Upper lobe of left lung (tissue), 4 donors: ENCODE measurements at regions not wholly inside any gene's neighbourhood (a gene's known extent, or its start where the extent isn't known, plus 50 kb on each side); places are given as distances from the start of the nearest gene placed in this dataset.

Source experiments
- POLR2A ChIP-seq, 4 donors: fragments of 450-650 bp; IDR thresholded peaks; one replicate each; pipeline ENCODE4 v1.5.1; 2016 to 2017; ENCODE audit warnings: antibody characterized with exemption in 4 of 4, mild to moderate bottlenecking in 2 of 4
- TF ChIP-seq, protein P1 (sequence below), 6 experiments: fragments of 450-650 bp in 4 of 6; fragments of 200-600 bp in 2 of 6; sonication (generic) in 2 of 6; IDR thresholded peaks; one replicate each; pipeline ENCODE4 v1.5.1; 2016 to 2019; ENCODE audit warnings: antibody characterized with exemption in 6 of 6

DNA sequence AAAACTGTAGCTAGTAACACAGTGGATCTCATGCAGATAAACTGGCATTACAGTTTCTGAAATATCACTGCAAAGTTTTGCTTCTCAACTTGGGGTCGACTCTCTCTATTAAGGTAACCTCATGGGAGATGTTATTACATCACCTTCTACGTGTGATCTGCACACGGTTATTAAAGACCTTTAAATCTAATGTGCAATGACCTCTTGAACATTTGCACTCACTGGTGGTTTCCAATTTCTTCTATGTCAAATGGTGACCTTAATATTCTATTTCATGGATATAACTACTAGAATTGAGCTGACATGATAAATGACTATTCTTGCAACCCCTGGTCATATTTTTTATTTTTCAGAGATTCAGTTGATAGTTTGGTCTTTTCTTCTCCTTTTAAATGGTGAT lies 191.3 kb downstream of the PPP1R3A start:
- TF ChIP-seq, protein P1, sequence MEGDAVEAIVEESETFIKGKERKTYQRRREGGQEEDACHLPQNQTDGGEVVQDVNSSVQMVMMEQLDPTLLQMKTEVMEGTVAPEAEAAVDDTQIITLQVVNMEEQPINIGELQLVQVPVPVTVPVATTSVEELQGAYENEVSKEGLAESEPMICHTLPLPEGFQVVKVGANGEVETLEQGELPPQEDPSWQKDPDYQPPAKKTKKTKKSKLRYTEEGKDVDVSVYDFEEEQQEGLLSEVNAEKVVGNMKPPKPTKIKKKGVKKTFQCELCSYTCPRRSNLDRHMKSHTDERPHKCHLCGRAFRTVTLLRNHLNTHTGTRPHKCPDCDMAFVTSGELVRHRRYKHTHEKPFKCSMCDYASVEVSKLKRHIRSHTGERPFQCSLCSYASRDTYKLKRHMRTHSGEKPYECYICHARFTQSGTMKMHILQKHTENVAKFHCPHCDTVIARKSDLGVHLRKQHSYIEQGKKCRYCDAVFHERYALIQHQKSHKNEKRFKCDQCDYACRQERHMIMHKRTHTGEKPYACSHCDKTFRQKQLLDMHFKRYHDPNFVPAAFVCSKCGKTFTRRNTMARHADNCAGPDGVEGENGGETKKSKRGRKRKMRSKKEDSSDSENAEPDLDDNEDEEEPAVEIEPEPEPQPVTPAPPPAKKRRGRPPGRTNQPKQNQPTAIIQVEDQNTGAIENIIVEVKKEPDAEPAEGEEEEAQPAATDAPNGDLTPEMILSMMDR (IDR thresholded peaks at IDR 0.05): no peak
- TF ChIP-seq POLR2A (IDR thresholded peaks at IDR 0.05): no peak
